Sciatic nerve (tissue), 2 donors: ENCODE measurements at regions not wholly inside any gene's neighbourhood (a gene's known extent, or its start where the extent isn't known, plus 50 kb on each side); places are given as distances from the start of the nearest gene placed in this dataset.
"Not testable (repeated sequence)": the region's sequence is repeated elsewhere in the genome, so short reads cannot be mapped to it uniquely, and the experiment has no call there.

Source experiments
- ATAC-seq: fragments of 200-7000 bp; cut with Tn5 transposase; one replicate; pipeline ENCODE4 v1.9.1; 2020; ENCODE audit warnings: mild to moderate bottlenecking, moderate library complexity
- DNase-seq: peaks from one replicate; pipeline ENCODE4 v3.0.0-alpha.2; 2020; ENCODE audit warnings: low spot score
- intact Hi-C: fragments of 100-400 bp; cut with DNase I; formaldehyde crosslinking; loops from one replicate; pipeline ENCODE4 v1.14.2; 2022
- donor health status: DM: no; HTN: no; CAD: no.
- donor health status: DM: no; HTN: no; CAD: no.

- intact Hi-C loops: no loop called here
- no peak for ATAC-seq
- DNase-seq: no peak
These were observed 99.8 kb upstream of the TEX13D start for GRCh38 chrX:124232523-124233201.

GRCh38 chrX:124234348-124234747, 98.1 kb upstream of the TEX13D start:
- no peak for ATAC-seq
- DNase-seq: no peak
- intact Hi-C loops: no loop called here

DNA sequence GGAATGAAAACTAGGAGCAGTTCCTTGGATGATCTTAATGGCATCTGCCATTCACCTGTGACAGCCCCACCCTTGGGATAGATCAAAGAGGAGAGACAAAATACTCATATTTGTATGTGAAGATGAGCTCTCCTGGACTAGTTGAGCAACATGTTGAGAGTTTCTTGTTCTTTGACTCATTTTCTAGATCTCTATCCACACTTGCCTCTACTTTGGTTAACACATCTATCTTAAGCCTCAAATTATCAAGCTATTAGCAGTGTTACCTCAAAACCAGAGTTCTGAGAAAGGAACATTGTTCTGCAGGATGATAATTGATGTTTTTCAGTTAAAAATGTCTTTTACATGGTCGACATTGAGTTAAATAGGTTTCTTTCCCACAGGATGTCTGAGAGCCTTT, 94.2 kb upstream of the TEX13D start:
- DNase-seq (no peak), ATAC-seq (no peak)
- intact Hi-C loops: no loop called here

GRCh38 chrX:124239324-124239723, 93.1 kb upstream of the TEX13D start:
- intact Hi-C loops: no loop called here
- ATAC-seq (no peak), DNase-seq (no peak)

GRCh38 chrX:124239911-124240310, 92.5 kb upstream of the TEX13D start:
- intact Hi-C loops: no loop called here
- DNase-seq (no peak), ATAC-seq (no peak)

- intact Hi-C loops: no loop called here
- DNase-seq (no peak), ATAC-seq (no peak)
These were observed 92.0 kb upstream of the TEX13D start for GRCh38 chrX:124240422-124240821.

DNA sequence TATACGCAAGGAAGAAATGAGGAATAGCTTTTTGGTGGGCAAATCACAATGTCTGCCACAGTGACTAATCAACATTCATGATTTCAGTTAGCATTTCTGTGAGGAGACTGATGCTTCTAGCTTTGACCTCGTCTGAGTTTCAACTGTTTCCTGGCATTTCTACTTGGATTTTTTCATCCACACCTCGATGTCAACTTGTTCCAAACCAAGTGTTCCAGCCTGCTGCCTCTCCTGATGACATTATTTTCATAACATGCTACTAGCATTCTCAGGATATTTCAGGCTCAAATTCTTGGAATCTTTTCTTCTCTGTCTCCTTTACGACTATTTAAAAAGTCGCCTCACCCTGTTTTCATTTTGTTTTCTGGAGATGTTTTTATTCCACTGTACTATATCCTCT, 90.3 kb upstream of the TEX13D start:
- ATAC-seq (peak; percentile 50), DNase-seq (no peak)
- intact Hi-C loops: no loop called here

- intact Hi-C loops: no loop called here
- no peak for ATAC-seq
- DNase-seq: no peak
These were observed 83.1 kb upstream of the TEX13D start for GRCh38 chrX:124249345-124249744.

GRCh38 chrX:124250835-124251437, 81.5 kb upstream of the TEX13D start:
- DNase-seq (no peak), ATAC-seq (no peak)
- intact Hi-C loops: no loop called here

DNA sequence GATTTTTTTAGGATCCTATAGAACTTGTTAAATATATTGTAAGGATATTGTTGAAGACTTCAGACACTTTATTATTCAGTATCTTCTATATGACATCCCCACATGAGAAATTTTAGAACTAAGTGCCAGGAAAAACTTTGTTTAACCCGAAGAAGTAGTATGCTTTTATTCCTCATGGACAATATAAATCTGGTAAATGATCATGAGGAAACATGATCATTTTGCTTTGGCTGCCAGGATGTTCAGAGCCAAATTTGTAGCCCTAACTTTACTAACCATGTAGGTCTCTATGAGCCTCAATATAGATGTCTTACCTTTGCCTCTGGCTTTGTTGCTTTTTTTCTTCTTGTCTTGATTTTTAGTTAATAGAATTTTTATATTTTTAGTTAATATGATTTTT, 77.8 kb upstream of the TEX13D start:
- DNase-seq: no peak
- ATAC-seq: no peak
- intact Hi-C loops: no loop called here

GRCh38 chrX:124256216-124256615, 76.2 kb upstream of the TEX13D start:
- ATAC-seq: peak; percentile 55
- intact Hi-C loops: no loop called here
- DNase-seq: no peak

- DNase-seq: no peak
- intact Hi-C loops: no loop called here
- ATAC-seq: no peak
These were observed 75.7 kb upstream of the TEX13D start for GRCh38 chrX:124256629-124257380.

DNA sequence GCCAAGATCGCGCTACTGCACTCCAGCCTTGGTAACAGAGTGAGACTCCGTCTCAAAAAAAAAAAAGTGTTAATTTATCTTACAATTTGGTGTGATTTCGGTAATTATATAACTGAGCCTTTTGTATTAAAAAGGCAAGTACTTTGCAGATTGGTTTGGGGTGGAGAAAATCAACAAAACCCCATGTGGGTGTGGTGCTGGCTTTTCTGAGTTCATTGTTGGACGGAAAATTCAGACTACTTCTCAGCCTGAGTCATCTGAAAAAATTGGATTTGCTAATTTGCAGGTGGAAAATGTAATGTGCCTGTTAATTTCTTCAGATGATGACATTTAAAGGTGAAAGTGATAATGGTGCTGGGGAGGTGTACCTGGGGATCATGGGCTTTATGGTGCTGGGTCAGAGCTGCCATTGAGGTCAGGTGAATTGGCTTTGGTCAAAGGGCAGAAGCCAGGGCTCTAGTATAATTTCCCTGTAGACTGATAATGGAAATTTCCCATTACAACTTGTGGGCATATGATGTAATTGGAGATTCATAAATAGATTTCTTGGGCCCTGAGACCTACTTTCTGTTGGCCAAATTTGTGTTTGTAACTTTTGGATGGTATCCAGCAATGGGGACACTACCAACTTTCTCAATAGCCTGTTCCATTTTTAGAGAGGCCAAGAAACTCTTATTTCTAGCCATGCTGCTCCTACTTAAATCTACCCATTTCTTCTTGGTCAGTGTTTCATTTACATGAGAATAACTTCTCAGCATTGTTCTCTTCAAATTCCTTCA, 74.3 kb upstream of the TEX13D start:
- no peak for DNase-seq
- intact Hi-C loops: no loop called here
- no peak for ATAC-seq

DNA sequence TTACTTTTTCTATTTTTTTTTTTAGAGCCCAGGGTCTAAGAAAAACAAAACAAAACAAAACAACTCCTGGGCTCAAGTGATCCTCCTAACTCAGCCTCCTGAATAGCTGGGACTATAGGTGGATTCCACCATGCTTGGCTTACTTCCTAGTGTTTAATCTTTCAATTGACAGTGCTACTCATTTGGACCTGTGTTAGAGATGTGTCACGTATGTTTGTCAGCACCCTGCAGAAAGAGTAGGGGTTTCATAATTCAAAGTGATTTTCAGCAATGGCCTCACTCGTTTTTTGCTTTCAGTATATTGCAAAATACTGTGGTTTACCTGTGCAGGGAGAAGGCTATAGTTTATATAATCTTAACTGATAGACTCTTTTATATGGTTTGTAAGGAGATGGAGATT, 71.6 kb upstream of the TEX13D start:
- no peak for DNase-seq
- intact Hi-C loops: no loop called here
- ATAC-seq: no peak

DNA sequence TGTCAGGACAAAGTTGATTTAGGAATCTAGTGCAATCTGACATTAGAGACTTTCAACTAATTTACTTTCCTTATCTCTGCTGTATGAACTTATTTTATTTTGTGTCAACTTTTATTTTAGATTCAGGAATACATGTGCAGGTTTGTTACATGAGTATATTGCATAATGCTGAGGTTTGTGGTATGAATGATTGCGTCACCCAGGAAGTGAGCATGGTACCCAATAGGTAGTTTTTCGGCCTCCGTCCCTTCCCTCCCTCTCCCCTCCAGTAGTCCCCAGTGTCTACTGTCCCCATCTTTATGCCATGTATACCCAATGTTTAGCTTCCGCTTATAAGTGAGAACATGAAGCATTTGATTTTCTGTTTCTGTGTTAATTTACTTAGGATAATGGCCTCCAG, 68.7 kb upstream of the TEX13D start:
- ATAC-seq: no peak
- intact Hi-C loops: no loop called here
- DNase-seq: no peak

- ATAC-seq (no peak), DNase-seq (no peak)
- intact Hi-C loops: no loop called here
These were observed 64.4 kb upstream of the TEX13D start for GRCh38 chrX:124268099-124268498.

GRCh38 chrX:124269881-124270280, 62.6 kb upstream of the TEX13D start:
- DNase-seq (no peak), ATAC-seq (no peak)
- intact Hi-C loops: no loop called here

- ATAC-seq, intact Hi-C loops: not testable (repeated sequence)
These were observed 60.9 kb upstream of the TEX13D start for GRCh38 chrX:124271599-124271998.

GRCh38 chrX:124272370-124272982, 60.0 kb upstream of the TEX13D start:
- intact Hi-C loops: no loop called here
- DNase-seq (no peak), ATAC-seq (no peak)

More at GRCh38 chrX:124271599-124271998, 60.9 kb upstream of the TEX13D start:
- DNase-seq: not testable (repeated sequence)
